GM21381 (cell line): ENCODE measurements at regions not wholly inside any gene's neighbourhood (a gene's known extent, or its start where the extent isn't known, plus 50 kb on each side); places are given as distances from the start of the nearest gene placed in this dataset.
"Not testable (repeated sequence)": the region's sequence is repeated elsewhere in the genome, so short reads cannot be mapped to it uniquely, and the experiment has no call there.

Source experiments
- ATAC-seq: cut with Tn5 transposase; IDR thresholded peaks from one replicate; pipeline ENCODE4 v1.9.1; 2021; ENCODE audit warnings: mild to moderate bottlenecking, moderate library complexity; ENCODE audit not compliant: unreplicated experiment

- ATAC-seq: no peak
These were observed 61.7 kb downstream of the KPNA2 start for GRCh38 chr17:68097161-68097805.

DNA sequence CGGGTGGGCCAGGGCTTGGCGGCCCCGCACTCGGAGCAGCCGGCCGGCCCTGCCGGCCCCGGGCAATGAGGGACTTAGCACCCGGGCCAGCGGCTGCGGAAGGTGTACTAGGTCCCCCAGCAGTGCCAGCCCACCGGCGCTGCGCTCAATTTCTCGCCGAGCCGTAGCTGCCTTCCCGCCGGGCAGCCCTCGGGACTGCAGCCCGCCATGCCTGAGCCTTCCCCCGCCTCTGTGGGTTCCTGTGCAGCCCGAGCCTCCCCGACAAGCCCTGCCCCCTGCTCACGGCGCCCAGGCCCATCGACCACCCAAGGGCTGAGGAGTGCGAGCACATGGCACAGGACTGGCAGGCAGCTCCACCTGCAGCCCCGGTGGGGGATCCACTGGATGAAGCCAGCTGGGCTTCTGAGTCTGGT, 63.8 kb downstream of the KPNA2 start:
- not testable (repeated sequence) for ATAC-seq

DNA sequence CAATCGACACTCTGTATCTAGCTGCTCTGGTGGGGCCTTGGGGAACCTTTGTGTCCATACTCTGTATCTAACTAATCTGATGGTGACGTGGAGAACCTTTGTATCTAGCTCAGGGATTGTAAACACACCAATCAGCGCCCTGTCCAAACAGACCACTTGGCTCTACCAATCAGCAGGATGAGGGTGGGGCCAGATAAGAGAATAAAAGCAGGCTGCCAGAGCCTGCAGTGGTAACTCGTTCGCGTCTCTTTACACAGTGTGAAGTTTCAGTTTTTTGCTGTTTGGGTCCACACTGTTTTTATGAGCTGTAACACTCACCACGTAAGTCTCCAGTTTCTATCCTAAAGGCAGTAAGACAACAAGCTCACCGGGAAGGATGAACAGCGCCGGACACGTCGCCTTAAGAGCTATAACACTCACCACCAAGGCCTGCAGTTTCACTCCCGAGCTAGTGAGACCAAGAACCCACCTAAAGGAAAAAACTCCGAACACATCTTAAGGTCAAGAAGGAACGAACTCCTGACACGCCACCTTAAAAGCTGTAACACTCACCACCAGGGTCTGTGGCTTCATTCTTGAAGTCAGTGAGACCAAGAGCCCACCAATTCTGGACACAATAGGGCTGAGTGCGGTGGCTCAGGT, 64.6 kb downstream of the KPNA2 start:
- ATAC-seq: no peak

GRCh38 chr17:68101075-68101986, 65.8 kb downstream of the KPNA2 start:
- peak; percentile 83 for ATAC-seq

DNA sequence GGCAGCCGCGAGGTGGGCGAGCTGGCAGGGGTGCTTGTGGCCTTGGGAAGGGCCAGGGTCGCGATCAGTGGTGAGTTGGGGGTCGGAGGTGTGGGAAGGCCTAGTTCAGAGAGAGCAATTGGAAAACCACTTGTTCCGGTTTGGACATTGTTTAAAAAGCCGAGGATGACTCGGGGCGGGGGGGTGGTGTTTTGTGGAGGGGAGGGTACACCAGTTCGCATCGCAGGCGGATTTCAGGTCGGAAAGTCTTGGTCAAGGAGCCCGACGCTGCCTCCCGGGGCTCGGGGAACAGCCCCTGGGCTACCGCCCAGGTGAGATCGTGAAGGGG, 66.4 kb downstream of the KPNA2 start:
- ATAC-seq: no peak

DNA sequence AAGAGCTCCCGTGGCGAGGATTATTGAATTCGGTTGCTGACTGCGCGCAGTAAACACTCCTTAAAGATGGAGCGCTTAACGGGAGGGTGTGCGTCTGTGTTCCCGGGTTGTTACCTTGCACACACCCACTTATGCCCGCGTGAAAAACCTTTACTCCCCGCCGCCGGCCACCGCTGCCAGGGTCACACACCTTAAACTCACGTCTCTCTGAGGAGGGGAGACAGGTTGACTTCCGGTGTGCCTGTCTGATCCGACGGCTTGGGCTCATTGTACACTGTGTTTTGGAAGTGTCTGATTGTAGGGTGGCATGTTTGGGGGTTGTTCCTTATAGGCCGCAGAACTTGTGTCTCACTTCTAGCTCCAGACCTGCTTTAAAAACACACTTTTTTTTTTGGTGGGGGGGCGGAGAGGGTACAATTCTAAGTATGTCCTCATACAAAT, 66.8 kb downstream of the KPNA2 start:
- peak; percentile 26 for ATAC-seq

DNA sequence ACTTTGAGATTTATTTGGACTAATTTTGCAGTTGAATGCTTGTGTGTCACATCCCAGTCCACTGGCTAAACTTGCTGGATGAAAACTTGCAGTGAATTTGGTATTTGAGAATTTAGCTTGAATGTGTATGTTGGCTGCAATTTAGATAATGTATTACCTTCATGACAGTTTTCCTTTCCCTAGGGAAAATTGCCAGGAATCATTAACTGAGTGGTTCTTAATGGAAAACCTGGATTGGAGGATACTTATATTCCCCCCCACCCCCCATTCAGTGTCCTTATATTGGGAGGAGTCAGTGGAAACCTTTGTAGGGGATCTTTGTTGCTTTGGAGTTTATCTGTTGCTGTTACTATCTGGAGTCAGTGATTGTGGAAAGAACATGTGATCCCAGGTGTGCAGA, 67.6 kb downstream of the KPNA2 start:
- ATAC-seq: no peak

GRCh38 chr17:68106085-68106484, 70.5 kb downstream of the KPNA2 start:
- ATAC-seq: no peak

GRCh38 chr17:68107373-68107772, 71.8 kb downstream of the KPNA2 start:
- no peak for ATAC-seq

GRCh38 chr17:68108313-68109000, 72.9 kb downstream of the KPNA2 start:
- ATAC-seq: no peak

GRCh38 chr17:68109404-68109803, 73.9 kb downstream of the KPNA2 start:
- not testable (repeated sequence) for ATAC-seq

- ATAC-seq: not testable (repeated sequence)
These were observed 80.7 kb downstream of the KPNA2 start for GRCh38 chr17:68116211-68116610.

DNA sequence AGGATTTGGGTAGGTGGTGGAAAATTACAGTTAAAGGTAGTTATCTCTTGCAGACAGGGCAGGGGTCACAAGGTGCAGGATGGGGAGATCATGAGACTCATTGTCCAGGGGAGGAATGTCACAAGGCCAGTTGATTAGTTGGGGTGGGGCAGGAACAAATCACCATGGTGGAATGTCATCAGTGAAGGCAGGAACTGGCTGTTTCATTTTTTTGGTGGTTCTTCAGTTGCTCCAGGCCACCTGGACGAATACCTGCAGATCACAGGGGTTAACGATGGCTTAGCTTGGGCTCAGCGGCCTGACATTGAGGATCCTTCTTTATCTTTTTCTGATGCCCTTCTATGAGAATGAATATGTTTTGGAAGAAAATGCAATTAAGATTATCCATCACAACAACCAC, 87.1 kb downstream of the KPNA2 start:
- no peak for ATAC-seq

DNA sequence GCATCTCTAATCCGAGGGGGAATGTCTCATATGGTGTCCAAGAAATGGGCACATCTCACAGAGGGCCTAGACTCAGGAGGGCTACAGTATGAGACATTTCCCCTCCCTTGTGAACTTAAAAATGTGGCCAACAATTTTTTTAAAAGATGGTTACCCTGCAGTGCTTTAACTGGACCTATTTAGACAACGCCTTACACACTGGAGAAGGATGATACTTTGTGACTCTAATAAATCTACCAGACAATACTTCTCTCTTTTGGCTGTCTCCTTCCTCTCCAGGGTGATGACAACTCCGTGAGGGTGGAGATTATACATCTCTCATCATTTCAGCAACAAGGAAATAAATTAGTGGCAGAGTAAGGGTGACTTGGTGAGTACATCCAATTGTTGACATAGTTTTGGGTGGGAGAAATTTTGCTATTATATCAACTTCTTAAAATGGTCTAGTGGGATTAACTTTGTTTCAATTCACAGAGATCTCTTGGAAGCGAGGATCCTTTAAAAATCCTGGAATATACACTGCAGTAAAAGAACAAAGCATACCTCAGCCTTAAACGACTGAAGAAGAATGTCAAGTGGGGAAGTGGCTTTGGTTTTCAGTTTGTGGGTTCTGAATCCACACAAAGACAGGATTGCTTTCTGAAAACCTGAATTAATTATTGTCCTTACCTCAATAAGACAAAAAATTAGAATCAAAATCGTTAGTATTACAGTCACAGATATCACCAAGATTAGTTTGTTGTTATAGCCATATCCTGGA, 89.8 kb downstream of the KPNA2 start:
- no peak for ATAC-seq

- no peak for ATAC-seq
These were observed 92.4 kb downstream of the KPNA2 start for GRCh38 chr17:68127914-68128313.

DNA sequence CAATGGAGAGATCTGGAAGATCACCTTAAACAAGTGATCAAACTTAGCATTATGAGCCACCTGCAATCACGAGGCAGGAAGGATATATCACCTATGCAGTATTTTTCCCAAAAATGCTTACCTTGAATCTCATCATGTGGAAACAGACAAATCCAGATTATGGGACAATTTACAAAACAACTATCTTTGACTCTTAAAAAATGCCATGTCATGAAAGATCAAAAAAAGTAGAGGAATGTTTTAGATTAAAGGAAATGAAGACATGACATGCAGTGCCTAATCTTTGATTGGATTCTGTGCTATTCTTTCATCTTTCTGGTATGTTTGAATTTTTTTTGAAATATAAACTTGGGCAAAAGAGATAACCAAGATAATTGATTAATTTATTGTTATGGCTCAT, 95.9 kb downstream of the KPNA2 start:
- no peak for ATAC-seq

GRCh38 chr17:68133346-68134045, 98.0 kb downstream of the KPNA2 start:
- no peak for ATAC-seq

DNA sequence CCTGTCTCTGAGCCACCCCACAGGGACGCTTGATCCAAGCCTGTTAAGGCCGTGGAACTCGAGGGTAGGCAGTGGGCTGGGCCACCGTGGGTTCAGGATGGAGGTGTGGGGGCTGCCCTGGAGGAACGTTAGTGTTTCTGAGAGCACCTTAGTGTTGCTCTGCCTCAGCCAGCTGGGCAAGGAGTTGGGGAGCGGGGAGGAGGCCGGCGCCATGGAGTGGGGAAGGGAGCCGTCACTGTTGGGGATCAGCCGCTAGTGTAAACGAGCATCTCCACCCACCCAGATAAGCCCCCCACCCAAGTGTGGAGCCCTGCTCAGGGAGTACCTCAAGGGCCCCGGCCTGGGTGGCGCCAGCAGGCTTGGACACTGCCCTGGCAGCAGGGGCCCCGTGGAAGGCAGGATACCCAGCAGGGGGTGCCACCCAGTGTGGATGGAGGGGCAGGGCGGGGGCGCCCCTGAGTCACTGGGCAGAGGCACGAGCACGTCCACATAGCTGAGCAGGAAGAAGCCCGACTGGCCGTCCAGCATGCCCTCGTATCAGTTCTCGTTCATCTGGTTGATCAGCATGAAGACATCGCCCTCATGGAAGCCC, 98.6 kb downstream of the KPNA2 start:
- no peak for ATAC-seq

GRCh38 chr17:68134731-68135130, 99.2 kb downstream of the KPNA2 start:
- ATAC-seq: no peak
